ENCODE measurements at regions not wholly inside any gene's neighbourhood (a gene's known extent, or its start where the extent isn't known, plus 50 kb on each side); places are given as distances from the start of the nearest gene placed in this dataset.
A peak's percentile ranks its signal among the peaks of the same experiment; 100 is the strongest.

DNA sequence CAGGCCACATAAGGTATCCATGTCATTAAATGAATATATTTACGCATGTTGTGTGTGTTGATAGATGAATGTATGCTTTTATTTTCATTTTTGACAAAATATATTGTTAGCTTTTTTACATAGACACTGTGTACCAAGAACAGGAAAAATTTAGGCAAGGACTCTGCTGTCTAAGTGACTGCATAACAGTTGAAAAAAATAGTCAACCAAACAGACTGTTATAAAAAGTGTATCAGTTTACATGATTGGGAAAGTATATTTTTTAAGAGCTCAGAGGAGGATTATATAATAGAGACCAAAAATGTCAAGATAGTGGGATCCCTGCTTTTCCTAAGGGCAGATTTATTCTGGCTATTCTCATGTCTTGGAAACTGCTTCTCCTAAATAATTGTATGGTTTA is 858.0 kb downstream of the SLITRK1 start:
- no peak overlapping the region for H3K4me3 ChIP-seq (ENCODE audit: control insufficient read depth, low read depth, low read length)
- TF ChIP-seq, protein P1, sequence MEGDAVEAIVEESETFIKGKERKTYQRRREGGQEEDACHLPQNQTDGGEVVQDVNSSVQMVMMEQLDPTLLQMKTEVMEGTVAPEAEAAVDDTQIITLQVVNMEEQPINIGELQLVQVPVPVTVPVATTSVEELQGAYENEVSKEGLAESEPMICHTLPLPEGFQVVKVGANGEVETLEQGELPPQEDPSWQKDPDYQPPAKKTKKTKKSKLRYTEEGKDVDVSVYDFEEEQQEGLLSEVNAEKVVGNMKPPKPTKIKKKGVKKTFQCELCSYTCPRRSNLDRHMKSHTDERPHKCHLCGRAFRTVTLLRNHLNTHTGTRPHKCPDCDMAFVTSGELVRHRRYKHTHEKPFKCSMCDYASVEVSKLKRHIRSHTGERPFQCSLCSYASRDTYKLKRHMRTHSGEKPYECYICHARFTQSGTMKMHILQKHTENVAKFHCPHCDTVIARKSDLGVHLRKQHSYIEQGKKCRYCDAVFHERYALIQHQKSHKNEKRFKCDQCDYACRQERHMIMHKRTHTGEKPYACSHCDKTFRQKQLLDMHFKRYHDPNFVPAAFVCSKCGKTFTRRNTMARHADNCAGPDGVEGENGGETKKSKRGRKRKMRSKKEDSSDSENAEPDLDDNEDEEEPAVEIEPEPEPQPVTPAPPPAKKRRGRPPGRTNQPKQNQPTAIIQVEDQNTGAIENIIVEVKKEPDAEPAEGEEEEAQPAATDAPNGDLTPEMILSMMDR (conservative IDR thresholded peaks at IDR 0.05; ENCODE audit: control insufficient read depth, insufficient read depth, low read depth, low read length): no peak
- no peak for DNase-seq (ENCODE audit: low read depth)

DNA sequence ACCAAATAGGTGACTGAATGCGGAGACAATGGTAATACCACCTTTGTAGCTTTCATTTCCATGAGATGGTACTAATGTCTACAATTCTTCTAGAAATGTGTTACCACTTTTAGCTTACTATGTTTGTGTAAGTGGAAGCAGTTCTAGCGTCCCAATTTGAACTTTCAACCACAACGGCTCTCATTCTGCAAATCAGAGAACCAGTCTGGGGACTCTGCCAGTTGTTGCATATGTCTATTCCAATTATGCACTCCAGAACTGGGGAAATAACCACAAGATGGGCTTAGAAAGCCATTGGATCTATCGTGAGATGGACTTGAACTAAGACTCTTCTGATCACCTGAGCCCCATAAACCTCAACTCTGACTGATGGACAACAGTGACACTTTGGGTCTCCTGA is 862.3 kb downstream of the SLITRK1 start:
- TF ChIP-seq, protein P1 (conservative IDR thresholded peaks at IDR 0.05; ENCODE audit: control insufficient read depth, insufficient read depth, low read depth, low read length): no peak
- DNase-seq (ENCODE audit: low read depth): no peak
- no peak overlapping the region for H3K4me3 ChIP-seq (ENCODE audit: control insufficient read depth, low read depth, low read length)

DNA sequence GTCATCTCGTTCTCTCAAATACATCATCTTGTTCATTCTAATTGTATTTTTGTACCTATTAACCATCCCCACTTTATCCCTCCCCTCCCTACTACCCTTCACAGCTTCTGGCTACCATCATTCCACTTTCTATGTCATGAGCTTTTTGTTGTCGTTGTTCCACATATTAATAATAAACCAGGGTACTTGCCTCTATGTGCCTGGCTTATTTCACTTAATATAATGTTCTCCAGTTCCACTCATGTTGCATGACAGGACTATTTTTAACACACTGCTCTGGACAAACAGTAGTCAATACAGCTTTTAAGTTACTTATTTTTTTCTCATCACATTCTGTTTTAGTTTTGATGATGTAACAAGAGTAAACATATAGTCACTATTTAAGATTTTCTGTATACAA is 872.3 kb downstream of the SLITRK1 start:
- TF ChIP-seq, protein P1 (conservative IDR thresholded peaks at IDR 0.05; ENCODE audit: control insufficient read depth, insufficient read depth, low read depth, low read length): no peak
- DNase-seq (ENCODE audit: low read depth): no peak
- H3K4me3 ChIP-seq (ENCODE audit: control insufficient read depth, low read depth, low read length): no peak overlapping the region

DNA sequence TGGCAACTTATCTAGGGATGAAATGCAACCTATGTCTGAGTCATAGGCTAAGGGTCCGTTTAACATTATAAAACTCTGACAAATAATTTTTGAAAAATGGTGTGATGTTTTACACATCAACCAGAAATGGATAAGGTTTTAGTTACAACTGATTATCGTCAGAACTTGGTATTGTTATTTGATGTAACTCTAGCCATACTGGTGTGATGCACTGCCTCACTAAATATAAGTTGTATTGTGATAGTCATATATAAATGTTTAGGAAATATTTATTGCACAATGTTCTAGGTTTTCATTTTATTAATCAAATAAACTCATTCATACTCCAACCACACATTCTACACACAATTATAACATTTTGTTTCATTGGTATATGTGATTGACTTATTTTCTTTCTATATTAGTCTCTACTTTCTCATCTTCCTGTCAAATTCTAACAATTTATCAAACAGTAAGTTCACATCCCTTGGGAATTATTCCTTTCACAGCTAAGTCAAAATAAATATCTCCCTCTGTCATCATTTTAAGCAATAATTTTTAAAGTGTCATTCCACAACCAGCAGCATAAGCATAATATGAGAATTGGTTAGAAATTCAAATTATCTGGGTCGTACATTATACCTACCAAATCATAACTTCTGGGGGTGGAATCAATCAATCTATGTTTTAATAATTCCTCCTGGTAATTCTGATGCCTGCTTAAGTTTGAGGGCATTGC is 873.9 kb downstream of the SLITRK1 start:
- peak; percentile 28 for DNase-seq (ENCODE audit: low read depth)
- TF ChIP-seq, protein P1 (conservative IDR thresholded peaks at IDR 0.05; ENCODE audit: control insufficient read depth, insufficient read depth, low read depth, low read length): no peak
- no peak overlapping the region for H3K4me3 ChIP-seq (ENCODE audit: control insufficient read depth, low read depth, low read length)

DNA sequence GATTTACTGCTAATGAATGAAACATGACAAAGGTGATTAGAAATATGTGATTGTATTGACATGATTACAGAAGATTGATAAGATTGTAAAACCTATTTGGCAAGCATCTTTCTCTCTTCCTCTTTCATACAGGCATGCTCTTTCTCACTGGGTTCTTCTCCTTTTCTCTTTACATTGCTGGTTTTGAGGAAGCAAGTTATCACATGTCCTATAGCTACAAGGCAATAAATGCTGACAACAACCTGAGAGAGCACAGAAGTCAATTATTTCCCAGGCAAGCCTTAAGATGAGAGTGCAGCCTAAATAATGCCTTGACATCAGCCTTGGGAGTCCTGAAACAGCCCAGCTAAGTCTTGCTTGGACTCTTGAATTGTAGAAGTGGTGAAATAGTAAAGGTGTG is 875.0 kb downstream of the SLITRK1 start:
- H3K4me3 ChIP-seq (ENCODE audit: control insufficient read depth, low read depth, low read length): no peak overlapping the region
- no peak for DNase-seq (ENCODE audit: low read depth)
- TF ChIP-seq, protein P1 (conservative IDR thresholded peaks at IDR 0.05; ENCODE audit: control insufficient read depth, insufficient read depth, low read depth, low read length): no peak

DNA sequence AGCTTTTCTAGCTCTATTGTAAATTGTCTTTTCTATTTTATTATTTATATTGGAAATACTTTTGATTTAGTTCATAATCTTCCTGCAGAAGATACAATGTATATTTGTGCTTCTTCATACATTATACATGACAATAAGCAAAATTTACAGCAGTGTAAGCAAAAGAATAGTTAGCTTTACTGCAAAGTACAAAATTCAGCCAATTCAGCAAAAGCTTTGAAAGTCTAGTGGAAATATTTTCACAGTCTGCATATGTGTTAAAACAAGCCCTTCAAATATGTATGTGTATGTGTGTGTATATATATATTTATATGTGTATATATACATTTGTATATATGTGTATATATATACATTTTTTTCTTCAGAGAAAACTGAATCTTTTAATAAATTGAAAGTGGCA is 879.1 kb downstream of the SLITRK1 start:
- TF ChIP-seq, protein P1 (conservative IDR thresholded peaks at IDR 0.05; ENCODE audit: control insufficient read depth, insufficient read depth, low read depth, low read length): no peak
- DNase-seq (ENCODE audit: low read depth): no peak
- no peak overlapping the region for H3K4me3 ChIP-seq (ENCODE audit: control insufficient read depth, low read depth, low read length)

Data from fibroblast of mammary gland (primary cell).